CD8-positive, alpha-beta memory T cell (primary cell): ENCODE measurements at regions not wholly inside any gene's neighbourhood (a gene's known extent, or its start where the extent isn't known, plus 50 kb on each side); places are given as distances from the start of the nearest gene placed in this dataset.

Experiments
- CTCF ChIA-PET: fragments of 350-600 bp; sonication (Branson Sonifier 250); formaldehyde crosslinking; loops from one replicate; lab custom pipeline; 2021; ENCODE audit warnings: antibody characterized with exemption; lab: Charles Lee
- POLR2A ChIA-PET: fragments of 350-600 bp; sonication (Branson Sonifier 250); formaldehyde crosslinking; loops from one replicate; lab custom pipeline; 2021; ENCODE audit warnings: antibody characterized with exemption; lab: Charles Lee
- DNase-seq, 5 donors: peaks; one replicate each; pipeline versions ENCODE4 v3.0.0 to v3.0.0-alpha.2; 2020 to 2022; ENCODE audit warnings: mixed read lengths in 1 of 5
- H3K27ac ChIP-seq: one replicate; pipeline ENCODE4 v1.7.0; 2013; ENCODE audit warnings: low read depth, mild to moderate bottlenecking, low read length, moderate library complexity
- H3K27me3 ChIP-seq: 2 replicates; pipeline ENCODE4 v1.7.0; 2013; ENCODE audit warnings: low read length, mild to moderate bottlenecking; ENCODE audit not compliant: insufficient read depth, poor library complexity, severe bottlenecking
- H3K36me3 ChIP-seq: 2 replicates; pipeline ENCODE4 v1.7.0; 2013; ENCODE audit warnings: mild to moderate bottlenecking, low read length, moderate library complexity; ENCODE audit not compliant: insufficient read depth
- H3K4me1 ChIP-seq: 2 replicates; pipeline ENCODE4 v1.7.0; 2013; ENCODE audit warnings: mild to moderate bottlenecking, low read length, moderate library complexity; ENCODE audit not compliant: insufficient read depth
- H3K4me3 ChIP-seq: 2 replicates; pipeline ENCODE4 v1.7.0; 2013; ENCODE audit warnings: mild to moderate bottlenecking, low read length
- H3K9me3 ChIP-seq: 2 replicates; pipeline ENCODE4 v1.7.0; 2013; ENCODE audit warnings: mild to moderate bottlenecking, low read length
- H3K27ac Mint-ChIP-seq, 8 donors: one replicate each; pipeline ENCODE4 v1.8.0; 2020 to 2021; ENCODE audit warnings: mixed read lengths in 8 of 8, mild to moderate bottlenecking in 6 of 8, inconsistent platforms in 3 of 8, moderate library complexity in 3 of 8
- H3K27me3 Mint-ChIP-seq, 2 donors: one replicate each; pipeline ENCODE4 v1.8.0; 2020 to 2021; ENCODE audit warnings: mixed read lengths in 2 of 2, mild to moderate bottlenecking in 1 of 2, moderate library complexity in 1 of 2
- H3K36me3 Mint-ChIP-seq, 3 donors: one replicate each; pipeline ENCODE4 v1.8.0; 2020 to 2021; ENCODE audit warnings: mixed read lengths in 3 of 3, inconsistent platforms in 1 of 3, mild to moderate bottlenecking in 1 of 3
- H3K4me1 Mint-ChIP-seq, 3 donors: one replicate each; pipeline ENCODE4 v1.8.0; 2020 to 2021; ENCODE audit warnings: mixed read lengths in 3 of 3, inconsistent platforms in 1 of 3, mild to moderate bottlenecking in 1 of 3
- H3K4me3 Mint-ChIP-seq, 7 donors: one replicate each; pipeline ENCODE4 v1.8.0; 2020 to 2021; ENCODE audit warnings: mixed read lengths in 7 of 7, mild to moderate bottlenecking in 6 of 7, moderate library complexity in 4 of 7, inconsistent platforms in 2 of 7
- H3K9me3 Mint-ChIP-seq, 5 donors: one replicate each; pipeline ENCODE4 v1.8.0; 2020 to 2022; ENCODE audit warnings: mixed read lengths in 5 of 5, mild to moderate bottlenecking in 3 of 5, moderate library complexity in 2 of 5, inconsistent platforms in 1 of 5

DNA sequence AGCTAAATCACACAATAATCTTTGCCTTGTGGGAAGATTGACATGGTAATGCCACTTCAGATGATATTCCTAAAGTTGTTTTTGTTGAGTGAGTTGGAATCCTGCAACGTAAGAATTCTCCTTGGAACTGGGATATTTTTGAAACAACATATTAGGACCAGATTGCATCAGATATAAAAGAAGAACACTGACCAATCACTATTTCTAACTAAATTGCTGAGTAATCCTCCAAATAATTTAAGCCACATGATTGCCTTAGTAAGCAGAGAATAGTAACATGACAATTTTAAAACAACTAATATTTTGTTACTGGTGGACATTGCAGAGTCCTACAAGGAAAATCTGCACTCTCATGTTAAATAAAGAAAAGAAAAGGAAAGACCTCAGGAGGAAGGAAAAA, 353.9 kb upstream of the LMCD1 start:
- ChIA-PET CTCF (no interaction called here), POLR2A (no interaction called here)
- peaks cover 0 to 2% (median 0%) of the 10 kb centered on the region in 5 donors for H3K9me3 Mint-ChIP-seq
- no peaks in the 10 kb centered on the region for H3K4me1 Mint-ChIP-seq
- H3K4me3 ChIP-seq = no peak overlapping the region
- H3K27me3 ChIP-seq = no peaks in the 10 kb centered on the region
- DNase-seq = no peak
- H3K27ac Mint-ChIP-seq = no peak overlapping the region
- no peaks in the 10 kb centered on the region for H3K4me1 ChIP-seq
- no peak overlapping the region for H3K4me3 Mint-ChIP-seq
- peaks cover 0 to 13% of the 10 kb centered on the region in 2 donors for H3K27me3 Mint-ChIP-seq
- H3K27ac ChIP-seq = no peak overlapping the region
- no peaks in the 10 kb centered on the region for H3K9me3 ChIP-seq
- H3K36me3 ChIP-seq = no peaks in the 10 kb centered on the region
- H3K36me3 Mint-ChIP-seq = no peaks in the 10 kb centered on the region

DNA sequence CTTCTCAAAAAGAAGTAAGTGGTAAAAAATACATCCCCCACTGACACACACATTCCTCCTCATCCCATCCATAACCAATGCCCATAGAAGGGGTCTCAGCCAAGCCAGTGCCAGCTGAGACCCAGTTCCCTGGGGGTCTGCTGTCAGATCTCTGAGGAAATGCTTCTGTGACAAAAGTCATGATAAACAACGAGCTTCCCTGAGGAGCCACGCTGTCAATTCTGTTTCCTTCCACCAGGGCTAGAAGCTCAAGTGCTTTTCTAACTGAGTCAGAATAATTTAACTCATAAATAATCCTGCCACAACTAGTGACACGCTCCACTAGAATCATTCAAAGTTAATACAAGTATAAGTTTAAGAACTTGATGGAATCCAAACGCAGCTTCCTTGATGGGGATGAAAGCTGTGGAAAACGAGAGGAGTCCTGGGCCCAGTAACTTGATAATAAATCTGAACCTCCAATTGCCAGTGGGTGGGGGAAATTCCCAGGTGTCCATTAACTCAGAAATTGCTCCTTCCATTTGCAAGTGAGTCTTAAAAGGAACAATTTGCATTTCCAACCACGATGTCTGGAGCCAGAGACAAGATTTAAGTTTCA, 348.7 kb upstream of the LMCD1 start:
- no peaks in the 10 kb centered on the region for H3K4me1 Mint-ChIP-seq

DNA sequence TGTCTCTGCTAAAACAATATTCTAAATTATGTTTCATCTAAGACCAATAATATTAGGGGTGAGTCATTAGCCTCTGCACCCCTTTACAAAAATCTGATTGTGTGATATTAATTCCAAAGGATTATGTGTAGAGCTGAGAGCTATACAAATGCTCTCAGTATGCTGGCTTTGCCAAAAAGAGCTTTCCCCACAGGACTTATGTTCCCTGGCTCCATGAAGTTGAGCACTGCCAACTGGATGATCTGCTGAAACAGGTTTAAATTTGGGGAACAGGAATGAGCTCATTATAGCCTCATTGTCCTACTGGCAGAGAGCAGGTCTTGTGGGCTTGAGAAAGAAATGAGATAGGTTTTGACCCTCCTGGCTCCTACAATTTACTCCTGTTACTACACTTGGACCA, 347.8 kb upstream of the LMCD1 start:
- Histone ChIP-seq H3K9me3 (no peaks in the 10 kb centered on the region), H3K4me1 (no peaks in the 10 kb centered on the region), H3K27me3 (no peaks in the 10 kb centered on the region), H3K4me3 (no peak overlapping the region), H3K27ac (no peak overlapping the region), H3K36me3 (no peaks in the 10 kb centered on the region)
- Mint-ChIP-seq H3K4me3 (peak overlapping the region in 1 of 7 donors; percentile 15), H3K4me1 (no peaks in the 10 kb centered on the region), H3K27ac (no peak overlapping the region), H3K9me3 (peaks cover 0 to 2% (median 0%) of the 10 kb centered on the region in 5 donors), H3K27me3 (peaks cover 1 to 2% of the 10 kb centered on the region in 2 donors), H3K36me3 (no peaks in the 10 kb centered on the region)
- CTCF ChIA-PET = no interaction called here
- POLR2A ChIA-PET = no interaction called here
- no peak for DNase-seq

More for the DNA sequence above, 348.7 kb upstream of the LMCD1 start:
- Histone ChIP-seq H3K4me1 (no peaks in the 10 kb centered on the region), H3K4me3 (no peak overlapping the region), H3K27ac (no peak overlapping the region), H3K27me3 (no peaks in the 10 kb centered on the region), H3K9me3 (no peaks in the 10 kb centered on the region), H3K36me3 (no peaks in the 10 kb centered on the region)
- CTCF ChIA-PET = no interaction called here
- Mint-ChIP-seq H3K4me3 (no peak overlapping the region), H3K27ac (no peak overlapping the region), H3K27me3 (peaks cover 2 to 10% of the 10 kb centered on the region in 2 donors), H3K36me3 (no peaks in the 10 kb centered on the region), H3K9me3 (no peaks in the 10 kb centered on the region)
- DNase-seq = no peak
- POLR2A ChIA-PET = no interaction called here

DNA sequence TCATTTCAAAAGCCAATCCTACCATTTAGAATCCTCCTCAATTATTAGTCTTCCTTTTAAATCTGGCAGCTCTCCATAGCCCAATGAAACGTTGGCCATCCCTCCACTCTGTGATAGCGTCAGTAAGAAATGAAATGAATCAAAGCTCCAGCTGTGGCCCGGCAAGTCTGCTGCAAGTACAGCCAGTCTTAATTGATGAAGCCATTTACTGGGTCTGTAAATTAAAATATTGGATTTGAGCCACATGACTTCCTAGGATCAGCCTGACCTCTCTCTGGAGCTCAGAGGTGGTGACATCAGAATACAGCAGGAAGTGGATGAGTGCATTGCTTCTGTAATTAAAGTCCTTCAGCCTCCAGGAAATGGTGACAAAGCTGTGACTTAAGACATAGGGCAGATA, 347.0 kb upstream of the LMCD1 start:
- H3K27me3 Mint-ChIP-seq = peaks cover 0 to 2% of the 10 kb centered on the region in 2 donors
- POLR2A ChIA-PET = no interaction called here
- CTCF ChIA-PET = no interaction called here
- H3K4me1 Mint-ChIP-seq = no peaks in the 10 kb centered on the region
- H3K27ac Mint-ChIP-seq = no peak overlapping the region
- no peak for DNase-seq
- H3K9me3 Mint-ChIP-seq = peaks cover 0 to 2% (median 0%) of the 10 kb centered on the region in 5 donors
- Histone ChIP-seq H3K4me3 (no peak overlapping the region), H3K4me1 (no peaks in the 10 kb centered on the region), H3K27ac (no peak overlapping the region), H3K27me3 (no peaks in the 10 kb centered on the region), H3K9me3 (no peaks in the 10 kb centered on the region), H3K36me3 (no peaks in the 10 kb centered on the region)
- H3K4me3 Mint-ChIP-seq = no peak overlapping the region
- no peaks in the 10 kb centered on the region for H3K36me3 Mint-ChIP-seq

DNA sequence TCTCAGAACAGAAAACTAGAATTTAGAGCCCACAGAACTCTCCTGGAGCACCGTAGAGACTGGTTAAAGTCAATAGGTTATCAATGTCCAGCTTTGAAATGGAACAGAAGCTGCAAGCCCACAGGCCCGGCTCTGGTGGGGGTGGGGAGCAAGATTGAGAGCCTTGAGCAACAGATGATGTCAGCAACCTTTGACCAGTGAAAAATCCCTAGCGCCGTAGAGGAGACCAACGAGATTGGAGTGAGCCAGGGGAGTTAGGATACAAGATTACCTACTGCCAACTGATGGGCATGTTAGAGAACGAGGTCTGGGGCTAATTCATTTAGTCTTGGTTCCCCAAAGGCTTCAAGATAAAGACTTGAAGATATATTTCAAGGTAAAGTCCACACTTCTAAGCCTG, 345.5 kb upstream of the LMCD1 start:
- Histone ChIP-seq H3K9me3 (no peaks in the 10 kb centered on the region), H3K4me3 (no peak overlapping the region), H3K4me1 (no peaks in the 10 kb centered on the region), H3K27me3 (no peaks in the 10 kb centered on the region), H3K27ac (no peak overlapping the region), H3K36me3 (no peaks in the 10 kb centered on the region)
- POLR2A ChIA-PET = no interaction called here
- Mint-ChIP-seq H3K4me3 (no peak overlapping the region), H3K27me3 (peaks cover 0 to 2% of the 10 kb centered on the region in 2 donors), H3K36me3 (no peaks in the 10 kb centered on the region), H3K4me1 (no peaks in the 10 kb centered on the region), H3K27ac (no peak overlapping the region), H3K9me3 (peaks cover 0 to 2% (median 0%) of the 10 kb centered on the region in 5 donors)
- CTCF ChIA-PET = no interaction called here
- no peak for DNase-seq

DNA sequence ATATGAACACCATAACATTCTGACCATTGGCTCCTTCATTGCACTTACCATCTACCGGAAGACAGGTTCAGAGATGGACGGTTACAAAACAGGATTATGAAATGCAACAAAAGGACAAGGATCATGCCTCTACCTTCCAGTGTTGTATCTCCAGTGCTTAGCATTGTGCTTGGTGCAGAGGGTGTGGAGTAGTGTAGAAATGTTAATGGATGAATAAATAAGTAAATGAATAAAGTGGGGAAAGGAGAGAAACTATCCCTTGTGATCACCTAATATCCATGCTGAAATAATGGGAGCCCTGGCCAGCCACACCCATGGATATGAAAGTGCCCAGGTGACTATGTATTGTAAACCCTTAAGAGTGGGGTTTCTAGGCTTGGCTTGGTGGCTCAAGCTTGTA, 344.8 kb upstream of the LMCD1 start:
- Mint-ChIP-seq H3K36me3 (no peaks in the 10 kb centered on the region), H3K4me3 (no peak overlapping the region), H3K4me1 (no peaks in the 10 kb centered on the region), H3K9me3 (peaks cover 0 to 2% (median 0%) of the 10 kb centered on the region in 5 donors), H3K27me3 (peaks cover 0 to 2% of the 10 kb centered on the region in 2 donors), H3K27ac (no peak overlapping the region)
- H3K4me3 ChIP-seq = no peak overlapping the region
- no peaks in the 10 kb centered on the region for H3K4me1 ChIP-seq
- no peak overlapping the region for H3K27ac ChIP-seq
- H3K27me3 ChIP-seq = no peaks in the 10 kb centered on the region
- ChIA-PET POLR2A (no interaction called here), CTCF (no interaction called here)
- no peak for DNase-seq
- H3K9me3 ChIP-seq = no peaks in the 10 kb centered on the region
- no peaks in the 10 kb centered on the region for H3K36me3 ChIP-seq

DNA sequence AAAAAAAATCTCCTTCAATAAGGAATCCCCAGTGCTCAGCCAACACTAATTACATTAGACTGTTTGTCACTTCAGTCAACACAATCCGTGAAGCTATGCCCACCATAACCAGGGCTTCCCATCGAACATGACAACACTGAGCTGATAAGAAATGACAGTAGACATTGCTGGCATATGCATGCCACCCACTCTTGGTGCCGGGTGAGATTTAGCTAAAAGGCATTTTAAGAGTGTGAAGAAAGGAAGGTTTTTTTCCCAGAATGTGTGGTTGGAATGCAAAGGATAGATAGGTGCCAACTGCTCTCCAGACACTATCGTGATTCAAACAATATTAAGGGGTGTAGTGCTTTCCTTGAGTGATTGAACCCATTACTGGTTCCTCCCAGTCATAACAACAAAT, 344.0 kb upstream of the LMCD1 start:
- H3K4me3 Mint-ChIP-seq = no peak overlapping the region
- no peaks in the 10 kb centered on the region for H3K4me1 Mint-ChIP-seq

DNA sequence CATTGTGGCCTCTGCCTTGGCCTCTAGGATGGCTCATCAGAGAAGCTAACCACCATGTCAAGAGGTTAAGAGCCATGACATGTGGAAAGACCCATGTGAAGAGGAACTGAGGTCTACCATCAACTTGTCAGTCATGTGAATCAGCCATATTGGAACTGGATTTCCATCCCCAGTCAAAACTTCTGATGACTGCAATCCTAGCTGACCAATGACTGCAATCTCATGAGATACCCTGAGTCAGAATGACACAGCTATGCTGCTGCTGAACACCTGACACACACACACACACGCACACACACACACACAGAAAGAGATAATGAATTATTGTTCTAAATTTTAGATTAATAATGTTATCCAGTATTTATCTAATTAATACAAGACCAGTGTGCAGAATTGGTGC, 337.5 kb upstream of the LMCD1 start:
- Histone ChIP-seq H3K9me3 (no peaks in the 10 kb centered on the region), H3K27me3 (no peaks in the 10 kb centered on the region), H3K27ac (no peak overlapping the region), H3K4me1 (no peaks in the 10 kb centered on the region), H3K36me3 (no peaks in the 10 kb centered on the region), H3K4me3 (no peak overlapping the region)
- H3K27ac Mint-ChIP-seq = no peak overlapping the region
- CTCF ChIA-PET = no interaction called here
- POLR2A ChIA-PET = no interaction called here
- H3K36me3 Mint-ChIP-seq = no peaks in the 10 kb centered on the region
- H3K4me1 Mint-ChIP-seq = no peaks in the 10 kb centered on the region
- peaks cover 0 to 3% of the 10 kb centered on the region in 2 donors for H3K27me3 Mint-ChIP-seq
- no peak overlapping the region for H3K4me3 Mint-ChIP-seq
- H3K9me3 Mint-ChIP-seq = peaks cover 0 to 2% (median 0%) of the 10 kb centered on the region in 5 donors
- no peak for DNase-seq

More for the DNA sequence above, 344.0 kb upstream of the LMCD1 start:
- no peak overlapping the region for H3K27ac Mint-ChIP-seq
- H3K36me3 ChIP-seq = no peaks in the 10 kb centered on the region
- no peaks in the 10 kb centered on the region for H3K36me3 Mint-ChIP-seq
- ChIA-PET POLR2A (no interaction called here), CTCF (no interaction called here)
- no peak for DNase-seq
- H3K27me3 ChIP-seq = no peaks in the 10 kb centered on the region
- H3K4me1 ChIP-seq = no peaks in the 10 kb centered on the region
- H3K9me3 Mint-ChIP-seq = peaks cover 0 to 2% (median 0%) of the 10 kb centered on the region in 5 donors
- peaks cover 0 to 2% of the 10 kb centered on the region in 2 donors for H3K27me3 Mint-ChIP-seq
- no peak overlapping the region for H3K4me3 ChIP-seq
- H3K9me3 ChIP-seq = no peaks in the 10 kb centered on the region
- no peak overlapping the region for H3K27ac ChIP-seq
